ENCODE measurements at regions not wholly inside any gene's neighbourhood (a gene's known extent, or its start where the extent isn't known, plus 50 kb on each side); places are given as distances from the start of the nearest gene placed in this dataset.
"Not testable (repeated sequence)": the region's sequence is repeated elsewhere in the genome, so short reads cannot be mapped to it uniquely, and the experiment has no call there.

GRCh38 chr4:19577097-19577496 lies 674.6 kb upstream of the SLIT2 start:
- no peak for TF ChIP-seq CTCF (conservative IDR thresholded peaks at IDR 0.05; ENCODE audit: low read depth, low read length)
- no peak for DNase-seq (ENCODE audit: low read depth)
- H3K4me3 ChIP-seq (ENCODE audit: low read depth, low read length): no peak overlapping the region

- DNase-seq (ENCODE audit: low read depth): no peak
- no peak overlapping the region for H3K4me3 ChIP-seq (ENCODE audit: low read depth, low read length)
- no peak for TF ChIP-seq CTCF (conservative IDR thresholded peaks at IDR 0.05; ENCODE audit: low read depth, low read length)
These were observed 675.8 kb upstream of the SLIT2 start for GRCh38 chr4:19575924-19576323.

- no peak for DNase-seq (ENCODE audit: low read depth)
- no peak for TF ChIP-seq CTCF (conservative IDR thresholded peaks at IDR 0.05; ENCODE audit: low read depth, low read length)
- no peak overlapping the region for H3K4me3 ChIP-seq (ENCODE audit: low read depth, low read length)
These were observed 685.7 kb upstream of the SLIT2 start for GRCh38 chr4:19566041-19566440.

- no peak overlapping the region for H3K4me3 ChIP-seq (ENCODE audit: low read depth, low read length)
- TF ChIP-seq CTCF (conservative IDR thresholded peaks at IDR 0.05; ENCODE audit: low read depth, low read length): no peak
- DNase-seq (ENCODE audit: low read depth): no peak
These were observed 689.2 kb upstream of the SLIT2 start for GRCh38 chr4:19562456-19562855.

GRCh38 chr4:19557161-19557560 lies 694.5 kb upstream of the SLIT2 start:
- no peak overlapping the region for H3K4me3 ChIP-seq (ENCODE audit: low read depth, low read length)
- no peak for DNase-seq (ENCODE audit: low read depth)
- TF ChIP-seq CTCF (conservative IDR thresholded peaks at IDR 0.05; ENCODE audit: low read depth, low read length): no peak

GRCh38 chr4:19556276-19556675 lies 695.4 kb upstream of the SLIT2 start:
- DNase-seq (ENCODE audit: low read depth); H3K4me3 ChIP-seq (ENCODE audit: low read depth, low read length): not testable (repeated sequence)

GRCh38 chr4:19547463-19547862 lies 704.2 kb upstream of the SLIT2 start:
- no peak overlapping the region for H3K4me3 ChIP-seq (ENCODE audit: low read depth, low read length)
- no peak for TF ChIP-seq CTCF (conservative IDR thresholded peaks at IDR 0.05; ENCODE audit: low read depth, low read length)
- no peak for DNase-seq (ENCODE audit: low read depth)
